ENCODE measurements at regions not wholly inside any gene's neighbourhood (a gene's known extent, or its start where the extent isn't known, plus 50 kb on each side); places are given as distances from the start of the nearest gene placed in this dataset.

DNA sequence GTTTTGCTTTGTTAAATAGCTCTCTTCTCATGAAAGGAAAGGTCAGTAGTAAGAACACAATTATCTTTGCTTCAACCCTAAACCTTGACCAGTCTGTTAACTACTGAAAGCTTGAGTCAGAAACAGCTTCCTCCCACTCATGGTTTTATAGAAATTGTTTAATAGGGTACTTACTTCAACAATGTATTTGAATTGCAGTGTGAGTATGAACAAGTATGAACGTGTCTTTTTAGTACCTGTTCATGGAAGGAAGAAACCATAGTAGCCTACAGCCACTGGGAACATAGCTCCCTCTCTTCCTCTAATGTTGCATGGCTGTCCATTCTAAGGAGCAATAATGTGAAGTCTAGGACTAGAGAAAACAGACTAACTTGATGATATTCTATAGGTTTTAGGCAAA is 311.0 kb downstream of the MCTP2 start (continued):
- no peak for TF ChIP-seq CHD7 (IDR thresholded peaks at IDR 0.05; ENCODE audit: insufficient replicate concordance, low read length)

Measured in H1 (cell line).